HS-5 (cell line): ENCODE measurements at regions not wholly inside any gene's neighbourhood (a gene's known extent, or its start where the extent isn't known, plus 50 kb on each side); places are given as distances from the start of the nearest gene placed in this dataset.
A peak's percentile ranks its signal among the peaks of the same experiment; 100 is the strongest.
"Not testable (repeated sequence)": the region's sequence is repeated elsewhere in the genome, so short reads cannot be mapped to it uniquely, and the experiment has no call there.

Experiments used
- DNase-seq: peaks from one replicate; pipeline ENCODE4 v3.0.0-alpha.2; 2012; ENCODE audit warnings: low read depth

GRCh38 chr10:4294996-4295792, 510.2 kb upstream of the KLF6 start:
- DNase-seq: no peak

DNA sequence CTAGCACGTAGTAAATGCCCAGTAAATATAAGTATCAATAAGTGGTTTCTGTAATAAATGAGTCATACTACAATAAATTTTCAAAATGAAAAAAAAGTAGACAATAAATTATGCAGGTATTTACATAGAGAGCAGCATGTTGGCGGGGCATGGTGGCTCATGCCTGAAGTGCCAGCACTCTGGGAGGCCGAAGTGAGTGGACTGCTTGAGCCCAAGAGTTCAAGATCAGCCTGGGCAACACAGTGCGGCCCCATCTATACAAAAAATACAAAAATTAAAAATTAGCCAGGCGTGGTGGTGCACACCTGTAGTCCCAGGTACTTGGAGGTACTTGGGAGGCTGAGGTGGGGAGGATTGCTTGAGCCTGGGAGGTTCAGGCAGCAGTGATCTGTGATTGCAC, 509.3 kb upstream of the KLF6 start:
- DNase-seq: no peak

- DNase-seq: no peak
Measured at GRCh38 chr10:4291990-4292389, 507.0 kb upstream of the KLF6 start.

DNA sequence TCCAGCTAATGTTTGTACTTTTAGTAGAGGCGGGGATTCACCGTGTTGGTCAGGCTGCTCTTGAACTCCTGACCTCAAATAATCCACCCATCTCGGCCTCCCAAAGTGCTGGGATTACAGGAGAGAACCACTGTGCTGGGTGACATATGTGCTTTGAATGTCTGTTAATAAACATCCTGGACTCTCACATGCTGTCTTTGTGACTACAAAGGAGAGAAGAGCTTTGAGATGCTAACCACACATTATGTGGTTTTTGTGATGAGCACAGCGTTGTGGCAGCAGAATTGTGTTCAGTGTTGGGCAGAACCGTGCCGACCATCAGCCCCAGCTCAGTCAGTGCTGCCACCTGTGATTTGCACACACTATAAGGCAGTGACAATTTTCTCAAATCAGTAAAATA, 500.1 kb upstream of the KLF6 start:
- DNase-seq: no peak

DNA sequence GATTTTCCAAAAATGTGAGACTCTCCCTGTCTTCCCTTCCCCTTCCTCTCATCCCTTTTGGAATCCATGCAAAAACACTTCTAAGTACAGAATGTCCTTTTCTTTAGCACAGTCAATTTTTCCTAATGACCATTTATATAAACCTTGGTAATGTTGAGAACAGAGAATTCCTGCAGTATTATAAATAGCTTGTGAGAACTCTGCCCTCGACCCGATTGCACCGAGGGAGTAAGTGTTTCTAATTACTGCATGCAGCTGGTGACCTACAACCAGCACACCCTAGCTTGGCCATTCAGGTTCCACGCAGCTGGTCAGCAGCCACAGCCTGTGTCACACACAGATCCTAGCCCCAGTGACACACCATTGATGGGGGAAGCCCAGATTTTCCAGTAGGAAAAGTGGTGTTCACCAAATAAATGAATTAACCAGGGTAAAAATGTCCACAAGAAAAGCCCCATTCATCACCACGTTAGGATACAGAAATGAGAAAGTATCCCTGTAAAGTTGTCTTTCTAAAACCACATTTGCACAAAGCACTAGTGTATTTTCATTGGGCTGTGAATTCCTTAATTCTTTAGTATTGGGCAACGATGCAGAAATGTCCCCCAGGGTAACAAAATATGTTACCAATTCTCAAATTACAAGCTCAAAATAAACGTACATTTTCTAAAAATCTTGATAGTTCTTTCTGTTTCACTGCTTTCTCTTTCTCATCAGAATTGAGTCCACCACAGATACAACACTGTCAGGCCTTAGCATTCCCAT, 499.0 kb upstream of the KLF6 start:
- no peak for DNase-seq

GRCh38 chr10:4282496-4282895, 497.5 kb upstream of the KLF6 start:
- DNase-seq: no peak

DNA sequence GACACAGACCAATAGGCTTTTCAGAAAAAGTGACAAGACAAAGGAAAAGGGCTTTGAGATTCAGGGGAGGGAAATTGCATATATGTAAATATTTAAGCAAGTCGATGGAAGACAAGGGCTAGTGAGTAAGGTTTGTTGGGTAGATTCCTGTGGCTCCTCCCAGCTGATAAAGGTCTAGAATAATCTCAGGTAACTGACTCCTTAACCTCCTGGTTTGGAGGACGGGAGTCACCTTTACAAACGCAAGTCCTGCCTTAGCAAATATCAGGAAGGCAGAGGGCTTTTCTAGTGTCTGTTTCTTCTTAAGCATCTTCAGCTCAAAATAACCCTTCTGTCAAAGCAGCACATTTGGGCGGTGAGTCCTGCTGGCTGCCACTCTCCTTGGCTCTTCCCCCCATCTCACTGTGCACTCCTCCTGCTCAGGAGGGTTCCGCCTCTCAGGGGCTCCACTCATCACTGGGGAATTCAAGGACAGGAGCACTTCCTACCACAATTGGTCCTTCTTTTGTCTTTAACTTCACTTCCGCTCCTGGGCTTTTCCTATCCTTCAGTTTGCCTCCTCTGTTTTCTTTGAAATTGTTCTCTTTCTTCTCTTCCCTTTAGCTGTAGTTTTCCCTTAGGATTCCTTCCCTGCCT, 496.3 kb upstream of the KLF6 start:
- DNase-seq: no peak

GRCh38 chr10:4280461-4281189, 495.6 kb upstream of the KLF6 start:
- peak; percentile 19 for DNase-seq

GRCh38 chr10:4279655-4280054, 494.6 kb upstream of the KLF6 start:
- no peak for DNase-seq

DNA sequence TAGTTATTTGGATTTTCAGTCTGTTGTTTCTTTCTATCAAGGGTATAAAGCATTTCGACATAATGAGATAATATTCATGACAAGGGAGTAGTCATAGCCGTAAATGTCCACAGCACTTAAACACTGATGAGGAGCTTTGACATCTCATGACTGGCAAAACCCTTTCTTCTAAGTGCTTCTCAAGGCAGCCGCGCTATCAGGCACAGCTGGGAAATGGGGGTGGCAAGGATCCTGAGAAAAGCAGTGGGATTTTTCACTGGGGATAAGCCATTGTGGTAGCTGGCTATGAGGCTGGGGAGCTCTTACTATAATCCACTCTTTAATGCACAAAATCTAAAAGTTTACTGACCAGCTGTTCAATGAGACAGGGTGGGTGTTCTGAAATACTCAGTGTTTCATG, 493.2 kb upstream of the KLF6 start:
- DNase-seq: no peak

DNA sequence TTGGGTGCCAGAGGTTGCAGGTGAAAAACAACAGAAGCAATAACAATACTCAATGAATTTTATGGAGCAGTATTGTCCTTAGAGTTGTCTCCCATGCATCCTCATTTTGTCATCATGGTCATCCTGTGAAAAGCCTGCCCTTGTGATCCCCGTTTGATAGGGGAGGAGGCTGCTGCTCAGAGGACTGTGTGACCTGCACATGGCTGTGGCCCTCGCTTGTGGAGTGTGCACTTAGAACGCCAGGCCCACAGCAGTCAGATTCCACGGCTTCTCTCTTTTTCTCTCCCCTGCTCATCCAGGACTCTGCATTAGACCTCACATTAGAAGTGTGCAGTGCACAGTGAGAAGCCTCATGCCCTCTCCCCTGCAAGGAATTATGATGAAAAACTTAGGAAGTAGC, 491.1 kb upstream of the KLF6 start:
- no peak for DNase-seq

DNA sequence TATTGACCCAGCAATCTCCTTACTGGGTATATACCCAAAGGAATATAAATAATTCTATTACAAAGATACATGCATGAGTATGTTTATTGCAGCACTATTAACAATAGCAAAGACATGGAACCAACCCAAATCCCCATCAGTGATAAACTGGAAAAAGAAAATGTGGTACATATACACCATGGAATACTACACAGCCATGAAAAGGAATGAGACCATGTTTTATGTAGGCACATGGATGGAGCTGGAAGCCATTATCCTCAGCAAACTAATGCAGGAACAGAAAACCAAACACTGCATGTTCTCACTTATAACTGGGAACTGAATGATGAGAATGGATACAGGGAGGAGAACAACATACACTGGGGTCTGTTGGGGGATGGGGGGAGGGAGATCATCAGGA, 489.7 kb upstream of the KLF6 start:
- not testable (repeated sequence) for DNase-seq

GRCh38 chr10:4271193-4271592, 486.2 kb upstream of the KLF6 start:
- DNase-seq: no peak

- peak; percentile 45 for DNase-seq
Measured at GRCh38 chr10:4270116-4270515, 485.1 kb upstream of the KLF6 start.

DNA sequence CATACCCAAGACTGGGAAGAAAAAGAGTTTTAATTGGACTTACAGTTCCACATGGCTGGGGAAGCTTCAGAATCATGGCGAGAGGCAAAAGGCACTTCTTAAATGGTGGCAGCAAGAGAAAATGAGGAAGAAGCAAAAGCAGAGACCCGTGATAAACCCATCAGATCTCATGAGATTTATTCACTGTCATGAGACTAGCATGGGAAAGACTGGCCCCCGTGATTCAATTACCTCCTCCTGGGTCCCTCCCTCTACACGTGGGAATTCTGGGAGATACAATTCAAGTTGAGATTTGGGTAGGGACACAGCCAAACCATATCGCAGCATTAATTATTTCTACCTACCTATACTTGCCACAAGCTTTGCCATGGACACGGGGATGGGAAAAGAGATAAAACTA, 483.5 kb upstream of the KLF6 start:
- DNase-seq: not testable (repeated sequence)

DNA sequence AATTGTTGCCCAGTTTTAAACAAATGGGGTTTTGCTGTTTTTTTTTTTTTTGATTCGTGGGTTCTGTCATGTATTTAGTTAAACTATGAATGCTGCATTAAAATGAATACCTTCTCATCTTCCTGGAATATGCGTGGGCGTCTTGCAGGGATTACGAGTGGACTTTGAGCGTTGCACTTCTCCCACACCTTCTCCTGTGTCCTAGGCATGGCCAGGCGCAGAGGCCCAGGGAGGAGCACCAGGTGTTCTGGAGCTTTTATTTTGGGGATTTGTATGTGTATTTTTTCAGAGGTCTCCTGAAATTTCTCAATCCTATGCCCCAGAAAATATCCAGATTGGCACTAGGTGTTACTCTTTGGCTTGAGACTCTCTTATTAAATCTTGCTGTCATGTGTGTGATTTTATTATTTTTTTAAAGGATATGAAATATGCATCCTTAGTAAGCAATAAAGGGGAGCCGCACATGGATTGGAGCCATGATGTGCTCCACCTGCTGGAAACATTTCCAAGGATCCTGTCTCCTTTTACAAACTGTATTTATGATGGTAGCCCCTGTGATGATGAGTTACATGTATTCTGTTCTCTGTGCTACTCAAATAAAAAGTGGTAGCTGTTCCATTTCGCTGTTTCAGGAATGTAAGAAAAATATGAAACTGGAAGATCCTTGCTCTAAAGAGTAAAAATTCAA, 482.2 kb upstream of the KLF6 start:
- no peak for DNase-seq

DNA sequence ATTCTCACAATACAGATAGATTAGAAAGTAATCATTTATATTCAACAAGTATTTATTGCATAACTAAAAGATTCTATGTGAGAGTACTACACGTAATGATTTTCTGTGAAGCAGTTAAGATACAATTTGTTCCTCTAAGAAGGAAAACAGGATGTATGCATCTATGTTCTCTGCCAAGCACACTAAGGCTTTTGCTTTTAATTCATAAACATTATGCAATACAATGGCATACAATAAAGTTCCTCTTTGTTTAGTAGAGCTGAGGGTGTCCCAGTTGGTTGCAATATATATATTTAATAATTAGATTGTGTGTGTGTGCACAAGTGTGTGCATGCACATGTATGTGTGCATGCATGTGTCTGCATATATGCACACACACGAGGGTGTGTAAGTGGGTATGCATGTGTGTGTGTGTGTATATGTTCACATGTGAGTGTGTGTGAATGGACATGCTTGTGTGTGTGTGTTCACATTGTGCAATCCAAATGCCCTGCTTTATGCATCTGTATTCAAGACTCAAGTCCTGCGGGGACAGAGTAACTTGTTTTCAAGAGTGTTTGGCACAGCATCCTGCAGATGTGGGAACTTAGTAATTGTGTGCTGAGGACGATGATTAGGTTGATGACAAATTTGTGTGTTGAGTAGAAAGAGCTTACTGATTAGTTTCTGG, 481.5 kb upstream of the KLF6 start:
- DNase-seq: no peak

GRCh38 chr10:4265964-4266363, 481.0 kb upstream of the KLF6 start:
- DNase-seq: no peak

- DNase-seq: no peak
Measured at GRCh38 chr10:4264209-4264865, 479.3 kb upstream of the KLF6 start.

DNA sequence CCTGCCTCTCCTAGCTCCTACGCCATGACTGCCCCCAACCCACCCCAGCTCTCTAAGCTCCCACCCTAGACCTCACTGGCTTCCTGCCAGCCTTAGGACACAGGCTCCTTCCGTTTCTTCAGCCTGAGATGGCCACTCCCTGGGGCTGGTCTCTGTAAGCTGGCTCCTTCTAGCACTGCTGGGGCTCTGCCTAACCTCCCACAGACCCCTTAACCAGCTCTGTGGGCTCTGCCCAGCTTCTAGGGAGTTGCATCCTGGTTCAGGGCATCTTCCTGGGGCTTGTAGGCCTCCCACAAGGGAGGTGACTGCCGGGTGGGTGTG, 478.6 kb upstream of the KLF6 start:
- DNase-seq: no peak
